HL-60 (cell line): ENCODE measurements at regions not wholly inside any gene's neighbourhood (a gene's known extent, or its start where the extent isn't known, plus 50 kb on each side); places are given as distances from the start of the nearest gene placed in this dataset.

Experiments
- GABPA ChIP-seq: IDR thresholded peaks from 2 replicates; pipeline ENCODE4 v1.6.1; 2012; ENCODE audit warnings: low read depth
- POLR2AphosphoS5 ChIP-seq: IDR thresholded peaks from 2 replicates; pipeline ENCODE4 v1.6.1; 2012; ENCODE audit warnings: low read depth
- SPI1 ChIP-seq: IDR thresholded peaks from 2 replicates; pipeline ENCODE4 v1.6.1; 2012; ENCODE audit warnings: low read depth, mild to moderate bottlenecking, borderline replicate concordance
- TF ChIP-seq, protein P1 (sequence below): IDR thresholded peaks from one replicate; pipeline ENCODE4 v1.5.1; 2011; ENCODE audit warnings: low read length, control low read depth, inconsistent platforms; ENCODE audit not compliant: insufficient read depth
- TF ChIP-seq, protein P2 (sequence below): IDR thresholded peaks from 2 replicates; pipeline ENCODE4 v1.6.1; 2012; ENCODE audit warnings: low read depth; ENCODE audit not compliant: insufficient replicate concordance

DNA sequence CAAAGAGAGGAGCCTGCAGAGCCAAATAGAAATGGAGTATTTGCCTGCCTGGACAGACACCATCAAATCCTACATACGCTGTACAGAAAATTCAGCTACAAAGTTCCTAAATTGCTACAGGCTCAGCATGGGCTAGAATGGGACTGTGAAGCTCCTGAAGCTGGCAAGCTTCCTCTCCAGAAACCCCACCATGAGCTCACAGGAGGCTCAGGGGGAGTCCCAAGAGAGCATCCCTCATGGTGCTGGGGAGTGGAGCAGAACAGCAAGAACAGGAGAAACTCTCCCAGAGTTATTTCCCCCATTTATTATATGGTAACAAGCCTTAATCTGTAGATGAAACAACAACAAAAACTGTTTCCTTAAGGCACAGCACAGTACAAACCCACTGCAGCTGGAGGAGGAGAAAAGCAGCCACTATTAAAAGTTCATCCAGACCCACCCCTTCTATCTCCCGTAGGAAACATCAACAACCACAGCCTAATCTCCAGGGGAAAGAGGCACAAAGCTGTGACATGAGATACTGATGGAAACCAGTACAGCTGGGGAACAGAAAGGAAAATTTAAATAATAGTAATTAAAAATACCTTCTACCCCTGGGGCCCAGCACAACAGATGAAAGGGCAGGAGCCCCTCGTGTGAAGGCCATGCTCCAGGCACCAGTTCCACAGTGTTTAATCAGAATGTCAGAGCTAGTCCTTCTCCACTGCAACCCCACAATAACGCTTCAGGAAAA, 548.5 kb downstream of the MTRR start:
- no peak for TF ChIP-seq GABPA
- TF ChIP-seq, protein P1, sequence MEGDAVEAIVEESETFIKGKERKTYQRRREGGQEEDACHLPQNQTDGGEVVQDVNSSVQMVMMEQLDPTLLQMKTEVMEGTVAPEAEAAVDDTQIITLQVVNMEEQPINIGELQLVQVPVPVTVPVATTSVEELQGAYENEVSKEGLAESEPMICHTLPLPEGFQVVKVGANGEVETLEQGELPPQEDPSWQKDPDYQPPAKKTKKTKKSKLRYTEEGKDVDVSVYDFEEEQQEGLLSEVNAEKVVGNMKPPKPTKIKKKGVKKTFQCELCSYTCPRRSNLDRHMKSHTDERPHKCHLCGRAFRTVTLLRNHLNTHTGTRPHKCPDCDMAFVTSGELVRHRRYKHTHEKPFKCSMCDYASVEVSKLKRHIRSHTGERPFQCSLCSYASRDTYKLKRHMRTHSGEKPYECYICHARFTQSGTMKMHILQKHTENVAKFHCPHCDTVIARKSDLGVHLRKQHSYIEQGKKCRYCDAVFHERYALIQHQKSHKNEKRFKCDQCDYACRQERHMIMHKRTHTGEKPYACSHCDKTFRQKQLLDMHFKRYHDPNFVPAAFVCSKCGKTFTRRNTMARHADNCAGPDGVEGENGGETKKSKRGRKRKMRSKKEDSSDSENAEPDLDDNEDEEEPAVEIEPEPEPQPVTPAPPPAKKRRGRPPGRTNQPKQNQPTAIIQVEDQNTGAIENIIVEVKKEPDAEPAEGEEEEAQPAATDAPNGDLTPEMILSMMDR = no peak
- TF ChIP-seq POLR2AphosphoS5 = no peak
- TF ChIP-seq, protein P2, sequence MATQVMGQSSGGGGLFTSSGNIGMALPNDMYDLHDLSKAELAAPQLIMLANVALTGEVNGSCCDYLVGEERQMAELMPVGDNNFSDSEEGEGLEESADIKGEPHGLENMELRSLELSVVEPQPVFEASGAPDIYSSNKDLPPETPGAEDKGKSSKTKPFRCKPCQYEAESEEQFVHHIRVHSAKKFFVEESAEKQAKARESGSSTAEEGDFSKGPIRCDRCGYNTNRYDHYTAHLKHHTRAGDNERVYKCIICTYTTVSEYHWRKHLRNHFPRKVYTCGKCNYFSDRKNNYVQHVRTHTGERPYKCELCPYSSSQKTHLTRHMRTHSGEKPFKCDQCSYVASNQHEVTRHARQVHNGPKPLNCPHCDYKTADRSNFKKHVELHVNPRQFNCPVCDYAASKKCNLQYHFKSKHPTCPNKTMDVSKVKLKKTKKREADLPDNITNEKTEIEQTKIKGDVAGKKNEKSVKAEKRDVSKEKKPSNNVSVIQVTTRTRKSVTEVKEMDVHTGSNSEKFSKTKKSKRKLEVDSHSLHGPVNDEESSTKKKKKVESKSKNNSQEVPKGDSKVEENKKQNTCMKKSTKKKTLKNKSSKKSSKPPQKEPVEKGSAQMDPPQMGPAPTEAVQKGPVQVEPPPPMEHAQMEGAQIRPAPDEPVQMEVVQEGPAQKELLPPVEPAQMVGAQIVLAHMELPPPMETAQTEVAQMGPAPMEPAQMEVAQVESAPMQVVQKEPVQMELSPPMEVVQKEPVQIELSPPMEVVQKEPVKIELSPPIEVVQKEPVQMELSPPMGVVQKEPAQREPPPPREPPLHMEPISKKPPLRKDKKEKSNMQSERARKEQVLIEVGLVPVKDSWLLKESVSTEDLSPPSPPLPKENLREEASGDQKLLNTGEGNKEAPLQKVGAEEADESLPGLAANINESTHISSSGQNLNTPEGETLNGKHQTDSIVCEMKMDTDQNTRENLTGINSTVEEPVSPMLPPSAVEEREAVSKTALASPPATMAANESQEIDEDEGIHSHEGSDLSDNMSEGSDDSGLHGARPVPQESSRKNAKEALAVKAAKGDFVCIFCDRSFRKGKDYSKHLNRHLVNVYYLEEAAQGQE = no peak
- no peak for TF ChIP-seq SPI1
